Fibroblast of lung (primary cell): ENCODE measurements at regions not wholly inside any gene's neighbourhood (a gene's known extent, or its start where the extent isn't known, plus 50 kb on each side); places are given as distances from the start of the nearest gene placed in this dataset.
A peak's percentile ranks its signal among the peaks of the same experiment; 100 is the strongest.

Experiments used
- DNase-seq, 2 donors: peaks; one replicate each; pipeline versions ENCODE4 v3.0.0 to v3.0.0-alpha.2; 2010; ENCODE audit warnings: low read depth in 2 of 2
- H2AFZ ChIP-seq: 2 replicates; pipeline ENCODE4 v1.5.1; 2012; ENCODE audit warnings: low read length, control low read depth, inconsistent platforms
- H3K27ac ChIP-seq: 2 replicates; pipeline ENCODE4 v1.5.1; 2011; ENCODE audit warnings: low read length, control low read depth; ENCODE audit not compliant: insufficient read depth
- H3K27me3 ChIP-seq: 2 replicates; pipeline ENCODE4 v1.5.1; 2011; ENCODE audit warnings: mild to moderate bottlenecking, low read length; ENCODE audit not compliant: control insufficient read depth, insufficient read depth
- H3K36me3 ChIP-seq: 2 replicates; pipeline ENCODE4 v1.5.1; 2011; ENCODE audit warnings: low read length; ENCODE audit not compliant: control insufficient read depth, insufficient read depth
- H3K4me1 ChIP-seq: 2 replicates; pipeline ENCODE4 v1.5.1; 2011; ENCODE audit warnings: low read length; ENCODE audit not compliant: control insufficient read depth, insufficient read depth; ENCODE audit errors: extremely low read depth
- H3K4me2 ChIP-seq: 2 replicates; pipeline ENCODE4 v1.5.1; 2011; ENCODE audit warnings: low read length, control low read depth; ENCODE audit not compliant: insufficient read depth; ENCODE audit errors: extremely low read depth
- H3K4me3 ChIP-seq, 4 experiments: fragments of 200-600 bp in 1 of 4; sonication (generic) in 1 of 4; replicated peaks in 1 of 4; 2 replicates each; pipeline ENCODE4 v1.5.1; 2011 to 2016; ENCODE audit warnings: low read length in 4 of 4, low read depth in 3 of 4, mild to moderate bottlenecking in 3 of 4, control low read depth in 2 of 4, inconsistent platforms in 1 of 4, mixed read lengths in 1 of 4; ENCODE audit not compliant: insufficient read depth in 1 of 4; ENCODE audit errors: control extremely low read depth in 1 of 4
- H3K79me2 ChIP-seq: 2 replicates; pipeline ENCODE4 v1.5.1; 2012; ENCODE audit warnings: mild to moderate bottlenecking, low read length, inconsistent platforms; ENCODE audit not compliant: control insufficient read depth, insufficient read depth
- H3K9ac ChIP-seq: 2 replicates; pipeline ENCODE4 v1.5.1; 2011; ENCODE audit warnings: mild to moderate bottlenecking, low read length, control low read depth; ENCODE audit not compliant: insufficient read depth
- H3K9me3 ChIP-seq: 2 replicates; pipeline ENCODE4 v1.5.1; 2012; ENCODE audit warnings: low read depth, low read length; ENCODE audit not compliant: control insufficient read depth, insufficient read depth
- H4K20me1 ChIP-seq: 2 replicates; pipeline ENCODE4 v1.5.1; 2011; ENCODE audit warnings: low read length; ENCODE audit not compliant: control insufficient read depth, insufficient read depth; ENCODE audit errors: extremely low read depth
- EZH2 ChIP-seq: IDR thresholded peaks from 2 replicates; pipeline ENCODE4 v1.5.1; 2012; ENCODE audit warnings: low read length, control low read depth, mild to moderate bottlenecking; ENCODE audit errors: missing control alignments
- TF ChIP-seq, protein P1 (sequence below), 2 donors: IDR thresholded peaks in 1 of 2; conservative IDR thresholded peaks in 1 of 2; 1 replicate in 1 of 2; 2 replicates in 1 of 2; pipeline ENCODE4 v1.5.1; 2011 to 2012; ENCODE audit warnings: low read length in 2 of 2, control low read depth in 1 of 2, inconsistent platforms in 1 of 2, low read depth in 1 of 2, mild to moderate bottlenecking in 1 of 2

DNA sequence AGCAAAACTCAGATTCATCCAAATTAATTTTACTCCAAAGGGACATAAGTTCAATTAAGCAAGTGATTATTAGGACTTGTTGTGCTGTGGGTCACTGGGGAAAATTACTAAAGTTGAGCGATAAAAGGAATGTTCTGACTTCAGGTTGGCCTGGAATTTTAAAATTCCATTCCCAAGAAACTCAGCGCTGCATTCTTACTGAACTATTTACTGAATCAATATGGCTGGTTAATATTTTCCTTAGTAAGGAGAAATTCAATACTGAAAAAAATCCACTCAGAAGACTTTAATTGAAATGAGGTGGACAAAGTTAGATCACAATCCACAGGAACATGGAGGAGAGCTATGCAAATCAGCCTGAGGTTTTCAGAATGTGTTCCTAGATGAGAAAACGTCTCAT lies 578.9 kb upstream of the NR5A2 start:
- H3K9me3 ChIP-seq, result no peaks in the 10 kb centered on the region
- no peak overlapping the region for H3K9ac ChIP-seq
- no peaks in the 10 kb centered on the region for H3K27me3 ChIP-seq
- no peaks in the 10 kb centered on the region for H3K36me3 ChIP-seq
- H3K79me2 ChIP-seq, result no peaks in the 10 kb centered on the region
- TF ChIP-seq, protein P1, sequence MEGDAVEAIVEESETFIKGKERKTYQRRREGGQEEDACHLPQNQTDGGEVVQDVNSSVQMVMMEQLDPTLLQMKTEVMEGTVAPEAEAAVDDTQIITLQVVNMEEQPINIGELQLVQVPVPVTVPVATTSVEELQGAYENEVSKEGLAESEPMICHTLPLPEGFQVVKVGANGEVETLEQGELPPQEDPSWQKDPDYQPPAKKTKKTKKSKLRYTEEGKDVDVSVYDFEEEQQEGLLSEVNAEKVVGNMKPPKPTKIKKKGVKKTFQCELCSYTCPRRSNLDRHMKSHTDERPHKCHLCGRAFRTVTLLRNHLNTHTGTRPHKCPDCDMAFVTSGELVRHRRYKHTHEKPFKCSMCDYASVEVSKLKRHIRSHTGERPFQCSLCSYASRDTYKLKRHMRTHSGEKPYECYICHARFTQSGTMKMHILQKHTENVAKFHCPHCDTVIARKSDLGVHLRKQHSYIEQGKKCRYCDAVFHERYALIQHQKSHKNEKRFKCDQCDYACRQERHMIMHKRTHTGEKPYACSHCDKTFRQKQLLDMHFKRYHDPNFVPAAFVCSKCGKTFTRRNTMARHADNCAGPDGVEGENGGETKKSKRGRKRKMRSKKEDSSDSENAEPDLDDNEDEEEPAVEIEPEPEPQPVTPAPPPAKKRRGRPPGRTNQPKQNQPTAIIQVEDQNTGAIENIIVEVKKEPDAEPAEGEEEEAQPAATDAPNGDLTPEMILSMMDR (conservative IDR thresholded peaks at IDR 0.05 in 1 of 2, IDR thresholded peaks at IDR 0.05 in 1 of 2; ENCODE audit: low read depth in 1 of 2, low read length in 2 of 2), result no peak
- TF ChIP-seq EZH2, result no peak
- H2AFZ ChIP-seq, result no peak overlapping the region
- H3K4me2 ChIP-seq, result no peak overlapping the region
- no peaks in the 10 kb centered on the region for H3K4me1 ChIP-seq
- no peaks in the 10 kb centered on the region for H4K20me1 ChIP-seq
- H3K27ac ChIP-seq, result no peak overlapping the region
- peak in 1 of 2 donors; percentile 67 for DNase-seq
- no peak overlapping the region for H3K4me3 ChIP-seq

DNA sequence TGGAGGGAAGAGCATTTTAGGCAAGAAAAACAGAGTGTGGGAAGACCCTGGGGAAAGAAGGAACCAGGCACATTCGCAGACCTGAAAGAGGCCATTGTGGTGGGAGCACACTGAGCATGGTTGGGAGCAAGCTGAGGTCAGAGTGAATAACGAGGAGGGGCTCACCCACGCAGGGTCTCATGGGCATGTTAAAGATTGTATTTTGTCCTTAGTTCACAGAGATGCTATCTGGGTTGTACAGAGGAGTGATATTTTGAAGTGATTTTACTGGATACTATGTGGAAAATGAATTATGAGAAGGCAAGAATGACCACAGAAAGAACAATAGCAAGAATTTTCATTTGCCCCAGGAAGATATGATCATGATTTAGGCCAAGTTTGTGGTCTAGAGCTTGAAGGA lies 578.3 kb upstream of the NR5A2 start:
- Histone ChIP-seq H3K9me3 (no peaks in the 10 kb centered on the region), H3K79me2 (no peaks in the 10 kb centered on the region), H3K27ac (no peak overlapping the region), H3K27me3 (no peaks in the 10 kb centered on the region), H3K36me3 (no peaks in the 10 kb centered on the region), H3K9ac (no peak overlapping the region), H3K4me1 (no peaks in the 10 kb centered on the region), H3K4me2 (no peak overlapping the region), H4K20me1 (no peaks in the 10 kb centered on the region), H2AFZ (no peak overlapping the region), H3K4me3 (no peak overlapping the region)
- peak in 1 of 2 donors; percentile 88 for DNase-seq
- TF ChIP-seq EZH2, result no peak

DNA sequence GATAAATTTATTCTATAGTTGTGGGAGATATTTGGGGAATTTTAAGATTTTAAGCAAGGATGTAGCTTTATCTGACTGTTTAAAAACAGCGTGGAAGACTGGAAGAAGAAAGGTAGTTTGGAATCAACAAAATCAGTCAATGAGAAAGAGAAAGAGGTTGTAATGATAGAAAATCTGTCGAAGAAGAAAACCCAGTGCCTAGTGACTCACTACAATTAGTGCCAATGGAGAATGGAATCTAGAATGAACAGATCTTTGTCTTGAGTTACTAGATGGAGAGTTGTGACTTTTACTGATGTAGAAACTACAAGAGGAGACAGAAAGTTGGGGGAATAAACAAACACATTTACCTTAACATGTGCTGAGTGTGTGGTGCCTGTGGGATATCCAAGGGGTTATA lies 577.8 kb upstream of the NR5A2 start:
- no peak overlapping the region for H3K9ac ChIP-seq
- H3K36me3 ChIP-seq, result no peaks in the 10 kb centered on the region
- no peaks in the 10 kb centered on the region for H3K79me2 ChIP-seq
- no peaks in the 10 kb centered on the region for H3K27me3 ChIP-seq
- H3K9me3 ChIP-seq, result no peaks in the 10 kb centered on the region
- no peaks in the 10 kb centered on the region for H3K4me1 ChIP-seq
- H3K4me2 ChIP-seq, result no peak overlapping the region
- H4K20me1 ChIP-seq, result no peaks in the 10 kb centered on the region
- TF ChIP-seq EZH2, result no peak
- TF ChIP-seq, protein P1 (conservative IDR thresholded peaks at IDR 0.05 in 1 of 2, IDR thresholded peaks at IDR 0.05 in 1 of 2; ENCODE audit: low read depth in 1 of 2, low read length in 2 of 2), result no peak
- no peak overlapping the region for H3K4me3 ChIP-seq
- H3K27ac ChIP-seq, result no peak overlapping the region
- no peak overlapping the region for H2AFZ ChIP-seq
- DNase-seq, result peak in 1 of 2 donors; percentile 60
